ENCODE measurements at regions not wholly inside any gene's neighbourhood (a gene's known extent, or its start where the extent isn't known, plus 50 kb on each side); places are given as distances from the start of the nearest gene placed in this dataset.

DNA sequence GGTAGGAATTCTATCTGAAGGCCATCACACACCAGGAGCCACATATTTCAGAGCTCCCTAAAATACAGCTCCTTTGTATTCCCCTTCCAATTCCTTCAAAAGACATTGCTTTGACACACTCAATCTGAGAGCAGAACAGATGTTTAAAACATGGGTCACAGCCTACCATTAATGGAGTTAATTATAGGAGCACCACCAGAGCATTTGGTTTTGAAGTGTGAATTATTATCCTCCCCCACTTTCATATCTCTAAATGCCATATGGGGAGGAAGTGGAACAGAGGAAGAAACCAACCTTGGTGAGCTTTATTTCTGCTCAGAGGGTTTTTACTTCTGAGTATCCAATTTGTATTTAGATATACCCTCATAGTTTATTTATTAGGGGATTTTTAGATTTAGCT is 50.7 kb upstream of the TNFRSF21 start:
- DNase-seq (ENCODE audit: low spot score) = no peak

DNA sequence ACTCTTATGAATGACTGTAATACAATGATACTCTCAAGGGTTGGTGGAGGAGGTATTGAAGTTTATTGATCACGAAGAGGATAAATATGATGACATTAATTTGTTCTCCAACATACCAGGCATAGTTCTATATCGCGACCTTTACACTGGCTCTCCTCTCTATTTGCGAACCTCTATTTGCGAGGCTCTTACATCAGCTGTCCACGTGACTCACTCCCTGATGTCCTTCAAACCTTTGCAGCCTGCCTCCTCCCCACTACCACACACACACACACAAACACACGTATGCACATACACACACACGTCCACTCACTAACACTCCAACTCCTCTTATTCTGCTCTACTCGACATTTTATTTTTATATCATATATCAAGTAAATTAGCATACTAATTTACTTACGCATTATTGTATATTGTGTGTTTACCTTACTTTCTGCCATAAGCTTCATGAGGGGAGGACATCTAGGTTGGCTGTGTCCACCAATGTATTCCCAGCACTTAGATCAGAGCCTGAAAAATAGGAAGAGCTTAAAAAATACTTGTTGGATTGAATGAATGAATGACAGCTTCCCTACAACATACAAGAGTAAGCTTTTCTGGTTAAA is 53.3 kb upstream of the TNFRSF21 start:
- DNase-seq (ENCODE audit: low spot score) = peak; percentile 34

DNA sequence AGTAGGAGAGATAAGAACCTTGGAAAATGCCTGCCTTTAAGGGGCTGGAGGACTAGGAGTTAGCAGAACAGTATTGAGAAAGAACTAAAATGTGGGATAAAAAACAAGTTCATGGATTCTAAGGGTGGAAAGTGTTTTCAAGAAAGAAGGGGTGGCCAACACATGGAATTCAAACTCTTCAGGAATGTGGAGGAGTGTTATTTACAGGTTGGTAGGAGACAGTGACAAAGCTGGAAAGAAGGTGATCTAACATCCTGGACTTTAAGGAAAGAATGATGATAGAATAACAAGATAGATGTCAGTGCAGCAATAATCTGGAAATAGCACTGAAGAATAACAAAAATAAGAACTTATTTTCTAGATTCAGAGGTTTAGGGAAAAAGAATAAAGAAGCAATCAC is 54.0 kb upstream of the TNFRSF21 start:
- no peak for DNase-seq (ENCODE audit: low spot score)

DNA sequence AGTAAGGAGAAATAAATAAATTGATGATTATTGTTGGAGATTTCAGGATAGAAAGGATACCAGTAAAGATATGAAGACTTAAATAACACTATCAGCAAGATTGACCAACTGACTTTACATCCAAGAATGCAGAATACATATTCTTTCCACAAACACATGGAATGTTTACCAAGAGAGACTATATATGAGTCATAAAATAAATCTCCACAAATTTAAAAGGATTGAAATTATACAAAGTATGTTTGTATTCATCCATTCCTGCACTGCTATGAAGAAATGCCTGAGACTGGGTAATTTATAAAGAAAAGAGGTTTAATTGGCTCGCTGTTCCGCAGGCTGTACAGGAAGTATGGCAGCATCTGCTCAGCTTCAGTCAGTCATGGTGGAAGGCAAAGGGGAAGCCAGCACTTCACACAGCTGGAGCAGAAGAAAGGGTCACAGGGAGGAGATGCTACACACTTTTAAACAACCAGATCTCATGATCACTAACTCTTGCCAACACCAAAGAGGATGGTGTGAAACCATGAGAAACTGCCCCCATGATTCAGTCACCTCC is 56.7 kb upstream of the TNFRSF21 start:
- DNase-seq (ENCODE audit: low spot score) = no peak

DNA sequence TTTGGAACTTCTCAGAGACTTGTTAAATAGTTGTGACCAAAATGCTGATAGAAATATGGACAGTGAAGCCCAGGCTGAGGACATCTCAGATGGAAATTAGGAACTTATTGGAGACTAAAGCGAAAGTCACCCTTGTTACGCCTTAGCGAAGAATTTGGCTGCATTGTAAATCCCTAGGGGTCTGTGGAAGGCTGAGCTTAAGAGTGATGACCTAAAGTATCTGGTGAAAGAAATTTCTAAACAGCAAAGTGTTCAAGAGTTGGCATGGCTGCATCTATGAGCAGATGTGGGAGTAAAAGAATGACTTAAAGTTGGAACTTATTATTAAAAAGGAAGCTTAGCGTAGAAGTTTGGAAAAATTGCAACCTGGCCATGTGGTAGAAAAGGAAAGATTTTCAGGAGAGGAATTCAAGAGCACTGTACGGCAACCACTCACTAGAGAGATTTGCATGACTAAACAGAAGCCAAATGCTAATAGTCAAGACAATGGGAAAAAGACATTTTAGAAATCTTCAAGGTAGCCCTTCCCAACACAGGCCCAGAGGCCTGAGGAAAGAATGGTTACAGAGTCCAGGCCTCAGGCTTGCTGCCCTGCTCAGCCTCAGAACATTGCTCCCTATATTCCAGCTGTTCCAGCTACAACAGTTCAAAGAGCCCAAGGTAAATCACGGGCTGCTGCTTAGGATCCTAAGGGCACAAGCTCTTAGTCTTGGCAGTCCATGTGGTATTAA is 61.6 kb upstream of the TNFRSF21 start:
- DNase-seq (ENCODE audit: low spot score) = no peak

DNA sequence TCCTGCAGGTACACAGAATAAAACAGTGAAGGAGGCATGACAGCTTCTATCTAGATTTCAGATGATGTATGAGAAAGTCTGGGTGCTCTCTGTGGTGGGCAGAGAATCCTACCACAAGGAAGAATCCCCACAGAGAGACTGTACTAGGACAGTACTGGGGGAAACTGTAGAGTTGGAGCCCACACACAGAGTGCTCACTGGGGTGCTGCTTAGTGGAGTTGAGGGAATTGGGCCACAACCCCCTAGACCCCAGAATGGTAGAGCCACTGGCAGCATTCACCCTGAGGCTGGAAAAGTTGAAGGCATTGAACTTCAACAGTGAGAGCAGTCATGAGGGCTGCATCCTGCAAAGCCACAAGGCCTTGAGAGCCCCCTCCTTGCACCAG is 62.2 kb upstream of the TNFRSF21 start:
- no peak for DNase-seq (ENCODE audit: low spot score)

DNA sequence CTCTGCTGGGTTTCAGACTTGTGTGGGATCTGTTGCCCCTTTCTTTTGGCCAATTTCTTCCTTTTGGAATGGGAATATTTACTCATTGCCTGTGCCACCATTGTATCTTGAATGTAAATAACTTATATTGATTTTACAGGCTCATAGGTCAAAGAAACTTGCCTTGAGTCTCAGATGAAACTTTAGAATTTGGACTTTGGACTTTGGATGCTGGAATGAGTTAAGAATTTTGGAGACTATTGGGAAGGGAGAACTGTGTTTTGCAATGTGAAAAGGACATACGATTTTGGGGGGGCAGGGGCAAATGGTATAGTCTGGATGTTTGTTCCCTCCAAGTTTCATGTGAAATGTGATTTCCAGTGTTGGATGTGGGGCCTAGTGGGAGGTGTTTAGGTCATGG is 62.6 kb upstream of the TNFRSF21 start:
- no peak for DNase-seq (ENCODE audit: low spot score)

DNA sequence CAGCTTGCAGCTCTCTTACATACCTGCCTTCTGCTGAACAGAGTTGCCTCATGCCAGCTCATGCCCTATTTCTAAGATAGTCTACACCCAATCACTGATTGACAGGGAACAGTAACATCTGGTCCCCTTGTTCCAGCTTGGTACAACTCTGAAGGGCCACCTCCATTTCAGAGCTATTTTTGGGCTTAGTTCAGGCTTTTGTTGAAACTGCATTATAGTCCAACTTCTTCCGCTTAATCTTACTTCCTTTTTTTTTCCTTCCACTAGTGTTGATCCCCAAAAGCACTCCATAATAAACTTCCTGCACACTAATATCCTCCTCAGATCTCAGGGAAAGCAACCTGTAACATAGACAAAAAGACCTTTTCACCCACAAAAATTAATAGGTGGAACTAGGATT is 65.7 kb upstream of the TNFRSF21 start:
- DNase-seq (ENCODE audit: low spot score) = no peak

DNA sequence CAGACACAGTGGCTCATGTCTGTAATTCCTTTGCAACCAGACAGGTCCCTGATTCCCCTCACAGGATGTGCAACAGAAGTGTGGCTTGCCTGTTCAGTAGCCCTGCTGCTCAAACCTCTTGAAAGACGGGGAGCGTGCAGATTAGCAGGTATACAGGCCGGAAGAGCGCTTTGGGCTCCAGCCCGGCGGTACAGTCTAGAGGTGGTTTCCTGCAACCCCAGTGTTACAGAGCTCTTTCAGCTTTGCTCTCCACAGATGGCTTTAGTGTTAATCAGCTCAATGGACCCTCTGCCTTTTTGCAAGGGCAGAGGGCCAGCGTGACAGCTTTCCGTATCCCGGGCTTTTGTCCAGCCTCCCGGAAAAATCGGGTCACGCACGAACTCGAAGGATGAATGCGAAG is 67.2 kb upstream of the TNFRSF21 start:
- DNase-seq (ENCODE audit: low spot score) = no peak

DNA sequence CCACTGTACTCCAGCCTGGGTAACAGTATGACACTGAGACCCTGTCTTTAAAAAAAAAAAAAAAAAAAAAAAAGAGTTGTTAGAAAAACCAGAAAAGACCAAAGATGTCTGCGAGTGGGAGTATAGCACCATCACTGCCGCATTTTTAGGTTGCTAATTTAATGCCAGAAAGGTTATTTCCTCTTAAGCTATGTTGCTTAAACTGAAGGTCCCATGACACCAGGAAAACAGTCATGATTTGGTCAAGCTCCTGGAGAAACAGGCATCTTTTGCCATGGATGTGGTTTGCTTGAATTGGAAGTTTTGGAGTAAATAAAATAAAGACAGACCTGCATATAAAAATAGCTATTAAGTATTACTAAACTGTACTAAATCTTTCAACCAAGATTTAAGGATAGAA is 68.3 kb upstream of the TNFRSF21 start:
- no peak for DNase-seq (ENCODE audit: low spot score)

DNA sequence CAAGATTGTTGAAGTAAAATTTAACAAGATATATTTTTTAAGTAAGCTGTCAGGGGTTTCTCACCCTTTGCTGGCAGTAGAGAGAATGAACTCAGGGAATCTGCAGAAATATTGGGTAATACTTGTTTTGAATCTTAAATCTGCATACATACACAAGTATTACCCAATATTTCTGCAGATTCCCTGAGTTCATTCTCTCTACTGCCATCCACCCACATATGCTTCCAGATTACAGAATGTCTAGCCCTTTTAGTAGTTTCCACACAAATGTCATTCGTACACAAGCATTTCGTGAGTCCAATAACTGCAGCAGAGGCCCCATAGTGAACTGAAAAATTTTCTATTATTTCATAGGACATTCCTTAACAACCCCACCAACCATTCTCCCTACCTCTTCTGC is 69.6 kb upstream of the TNFRSF21 start:
- DNase-seq (ENCODE audit: low spot score) = no peak

DNA sequence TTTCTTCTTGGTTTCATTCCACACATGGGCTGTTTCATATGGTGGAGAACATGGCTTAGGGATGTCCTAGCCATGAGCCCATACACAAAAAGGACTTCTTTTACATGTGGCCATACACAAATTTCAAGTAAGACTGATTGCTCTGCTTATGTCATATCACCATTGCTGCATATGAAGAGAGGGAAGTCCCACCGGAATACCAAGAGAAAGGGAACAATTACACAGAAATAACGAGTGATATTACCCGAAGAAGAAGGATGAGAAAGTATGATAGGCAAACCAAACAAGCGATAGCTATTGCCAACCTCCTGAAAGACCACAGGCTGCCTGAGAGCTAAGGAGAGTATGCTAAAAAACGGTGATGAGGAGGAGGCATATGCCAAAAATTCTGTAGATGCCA is 70.5 kb upstream of the TNFRSF21 start:
- no peak for DNase-seq (ENCODE audit: low spot score)

DNA sequence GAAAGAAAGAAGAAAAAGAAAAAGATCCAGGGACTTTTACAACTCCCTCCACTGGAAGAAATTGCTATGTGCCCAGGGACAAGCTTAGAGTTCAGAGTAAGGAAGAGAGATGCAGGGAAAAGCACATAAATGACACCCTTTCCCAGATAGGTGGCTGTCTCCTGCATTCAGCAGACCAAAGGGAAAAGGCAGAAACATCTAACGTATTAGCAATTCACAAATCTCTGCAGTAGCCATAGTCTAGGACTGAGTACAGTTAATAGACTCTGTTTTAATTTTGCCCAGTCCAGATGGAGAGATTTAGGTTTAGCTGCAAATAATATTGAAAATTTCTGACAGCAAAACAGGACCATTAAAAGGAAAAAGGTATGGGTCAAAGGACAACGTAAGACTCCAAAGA is 71.3 kb upstream of the TNFRSF21 start:
- DNase-seq (ENCODE audit: low spot score) = no peak

DNA sequence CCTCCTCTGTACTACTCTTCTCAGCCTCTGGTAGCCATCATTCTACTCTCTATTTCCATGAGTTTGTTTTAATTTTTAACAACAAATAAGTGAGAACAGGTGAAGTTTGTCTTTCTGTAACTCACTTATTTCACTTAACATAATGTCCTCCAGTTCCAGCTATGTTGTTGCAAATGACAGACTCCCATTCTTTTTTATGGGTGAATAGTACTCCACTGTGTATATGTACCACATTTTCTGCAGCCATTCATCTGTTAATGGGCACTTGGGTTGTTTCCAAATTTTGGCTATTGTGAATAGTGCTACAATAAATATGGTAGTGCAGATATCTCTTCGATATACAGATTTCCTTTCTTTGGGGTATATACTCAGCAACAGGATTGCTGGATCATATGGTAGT is 73.7 kb upstream of the TNFRSF21 start:
- DNase-seq (ENCODE audit: low spot score) = no peak

DNA sequence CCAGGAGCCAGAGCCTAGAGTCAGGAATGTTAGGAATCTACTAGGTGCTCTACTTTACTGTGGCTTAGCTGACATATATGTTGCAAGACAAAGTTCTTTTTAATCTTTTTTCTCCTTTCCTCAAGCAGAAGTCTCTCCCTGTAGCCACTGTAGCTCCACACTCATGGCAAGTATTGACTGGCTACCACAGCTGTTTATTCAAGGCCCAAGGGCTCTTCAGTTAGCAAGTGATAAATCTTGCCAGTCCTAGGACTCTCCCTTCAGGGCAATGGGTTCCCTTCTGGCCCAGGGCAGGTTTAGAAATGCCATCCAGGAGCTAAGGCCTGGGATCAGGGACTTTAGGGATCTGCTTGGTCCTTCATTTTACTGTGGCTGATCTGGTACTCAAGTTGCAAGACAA is 82.0 kb upstream of the TNFRSF21 start:
- no peak for DNase-seq (ENCODE audit: low spot score)

DNA sequence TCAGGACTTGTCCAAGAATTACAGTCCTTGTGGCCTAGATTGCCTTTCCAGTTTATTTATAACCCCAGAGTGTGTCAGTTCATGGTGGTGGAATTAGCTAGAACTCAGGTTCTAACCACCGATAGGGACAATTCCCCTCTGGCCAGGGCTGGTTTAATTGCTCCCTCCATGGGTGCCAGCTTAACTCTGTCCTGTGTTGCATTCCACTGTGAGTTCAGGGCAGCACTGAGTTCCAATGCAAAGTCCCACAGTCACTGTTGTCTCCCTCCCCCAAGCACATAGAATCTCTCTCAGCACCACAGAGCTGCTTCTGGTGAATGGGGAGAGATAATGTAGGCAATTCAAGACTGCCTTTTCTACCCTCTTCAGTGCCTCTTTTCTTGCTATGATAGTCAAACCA is 82.5 kb upstream of the TNFRSF21 start:
- DNase-seq (ENCODE audit: low spot score) = no peak

DNA sequence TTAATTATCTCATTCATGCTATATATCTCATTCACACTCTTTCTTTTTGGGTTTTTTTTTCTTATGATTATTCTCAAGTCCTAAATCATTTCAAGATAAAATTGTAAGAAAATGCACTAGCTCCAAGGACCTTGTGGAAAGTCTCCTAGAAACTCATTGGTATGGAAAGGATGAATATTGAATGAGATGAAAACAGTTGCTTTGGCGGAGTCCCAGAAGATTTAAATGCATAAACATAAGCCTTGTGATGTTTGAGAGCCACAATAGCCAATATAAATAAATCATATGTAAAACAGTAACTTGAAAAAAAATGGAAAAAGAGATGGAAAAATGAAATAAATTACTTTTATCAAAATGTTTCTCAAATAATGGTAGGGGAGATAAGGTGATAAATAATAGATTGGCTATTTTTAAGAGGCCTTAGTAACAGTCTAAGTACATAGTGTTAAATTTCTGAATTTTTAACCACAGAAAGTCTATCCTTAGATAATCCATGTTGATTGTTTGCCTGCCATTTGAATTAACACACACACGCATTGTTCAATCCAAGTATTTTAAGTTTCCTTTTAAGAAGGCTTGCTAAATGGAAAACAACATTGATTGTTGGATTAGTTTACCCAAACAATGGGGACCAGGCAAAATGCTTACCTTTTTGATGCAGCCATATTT is 81.1 kb upstream of the CD2AP start:
- DNase-seq (ENCODE audit: low spot score) = no peak

DNA sequence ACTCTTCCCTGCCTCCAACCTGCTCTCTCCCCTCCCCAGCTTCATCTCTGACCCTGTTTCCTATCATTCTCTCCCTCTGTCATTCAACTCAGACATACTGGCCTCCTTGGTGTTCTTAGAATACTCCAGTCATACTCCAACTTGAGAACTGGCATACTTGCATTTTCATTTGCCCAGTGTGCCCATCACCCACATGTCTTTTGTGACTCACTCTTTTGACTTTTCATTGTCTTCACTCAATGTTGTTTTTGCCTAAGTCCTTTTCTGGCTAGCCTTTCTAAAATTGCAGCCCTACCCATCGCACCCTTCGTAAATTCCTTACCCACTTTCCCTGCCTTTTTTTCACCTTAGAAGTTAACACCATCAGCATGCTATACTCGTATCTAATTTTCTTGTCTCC is 77.0 kb upstream of the CD2AP start:
- no peak for DNase-seq (ENCODE audit: low spot score)

DNA sequence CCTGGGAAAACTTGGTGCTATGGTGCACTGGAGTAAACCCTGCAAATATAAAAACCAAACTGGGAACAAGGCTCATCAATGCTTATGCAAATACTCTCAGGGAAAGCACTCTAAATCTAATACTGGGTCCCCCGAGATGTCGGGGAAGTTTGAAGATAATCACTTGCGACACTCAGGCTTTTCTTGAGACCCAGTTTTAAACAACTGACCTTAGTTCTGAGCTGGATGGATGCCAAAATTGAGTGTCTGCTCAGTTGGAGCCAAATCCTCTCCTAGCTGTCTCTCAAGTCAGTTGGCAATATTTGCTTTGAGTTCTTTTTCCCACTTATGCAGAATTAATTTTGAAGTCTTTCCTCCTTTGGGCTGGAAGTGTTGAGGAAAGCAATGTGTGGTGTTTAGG is 75.5 kb upstream of the CD2AP start:
- DNase-seq (ENCODE audit: low spot score) = no peak

DNA sequence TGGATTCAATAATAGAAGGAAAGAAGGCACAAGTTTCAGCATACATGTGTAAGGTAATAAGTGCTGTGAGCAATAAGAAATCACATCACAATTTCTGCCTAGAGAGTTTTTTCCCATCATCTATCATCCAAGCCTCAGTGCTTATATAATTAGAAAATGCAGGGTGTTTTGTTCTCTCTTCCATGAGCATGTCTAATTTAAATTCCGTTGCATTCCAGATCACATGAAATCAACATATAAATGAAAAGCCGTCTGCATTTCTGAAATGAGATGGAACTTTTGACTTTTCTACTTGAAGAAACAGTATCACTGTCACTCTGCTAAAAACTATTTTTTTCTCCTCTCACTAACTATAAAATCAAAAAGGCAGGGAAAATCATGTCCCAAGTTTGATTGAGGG is 74.5 kb upstream of the CD2AP start:
- no peak for DNase-seq (ENCODE audit: low spot score)

DNA sequence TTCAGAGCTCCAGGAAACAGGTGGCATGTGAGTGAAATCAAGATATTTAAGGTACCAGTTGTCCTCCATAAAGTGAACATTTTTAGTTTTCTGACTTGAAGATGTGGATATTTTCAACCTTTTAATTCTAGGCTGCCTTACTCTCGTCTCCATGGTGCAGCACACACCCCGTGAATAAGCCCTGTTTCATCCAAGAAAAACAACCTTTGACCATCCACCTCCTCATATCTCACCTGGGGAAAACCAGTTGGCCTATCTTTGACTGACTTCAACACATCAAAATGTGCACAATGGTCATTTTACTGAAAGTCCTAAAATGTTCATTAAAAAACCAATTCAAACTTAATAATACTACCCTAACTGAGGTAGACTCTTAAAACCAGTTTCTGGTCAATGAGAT is 73.8 kb upstream of the CD2AP start:
- no peak for DNase-seq (ENCODE audit: low spot score)

DNA sequence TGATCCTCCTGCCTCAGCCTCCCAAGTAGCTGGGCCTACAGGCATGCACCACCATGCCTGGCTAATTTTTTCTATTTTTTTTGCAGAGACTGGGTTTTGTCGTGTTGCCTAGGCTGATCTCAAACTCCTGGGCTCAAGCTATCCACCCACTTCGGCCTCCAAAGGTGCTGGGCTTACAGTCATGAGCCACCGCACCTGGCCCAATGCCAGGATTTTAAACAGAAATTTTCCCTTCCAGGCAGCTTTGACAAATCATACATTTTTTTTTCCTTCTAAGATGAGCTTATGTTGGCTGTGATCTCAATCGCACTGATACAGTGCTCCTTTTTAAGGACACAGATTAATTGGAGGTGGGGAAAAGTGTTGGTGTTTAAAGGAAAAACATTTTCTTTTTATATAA is 73.2 kb upstream of the CD2AP start:
- DNase-seq (ENCODE audit: low spot score) = no peak

DNA sequence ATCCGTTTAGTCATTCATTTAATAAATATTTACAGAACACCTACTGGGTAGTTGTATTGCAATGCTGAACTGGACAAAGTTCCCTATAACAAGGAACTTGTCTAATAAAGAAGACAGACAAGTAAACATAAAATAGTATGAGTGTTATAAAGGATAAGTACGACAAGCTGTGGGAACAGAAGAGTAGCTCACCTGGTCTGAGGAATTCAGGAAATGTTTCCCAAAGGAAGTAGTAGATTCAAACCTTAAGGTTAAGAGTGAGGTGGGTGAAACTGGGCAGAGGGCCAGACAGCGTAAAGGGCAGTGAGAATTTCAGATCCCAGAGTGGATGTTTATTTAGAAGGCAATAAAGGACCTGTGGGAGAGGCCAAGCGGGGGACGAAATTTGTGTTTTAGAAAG is 72.3 kb upstream of the CD2AP start:
- DNase-seq (ENCODE audit: low spot score) = no peak

All from SW480 (cell line).